OCI-LY3 (cell line): ENCODE measurements at regions not wholly inside any gene's neighbourhood (a gene's known extent, or its start where the extent isn't known, plus 50 kb on each side); places are given as distances from the start of the nearest gene placed in this dataset.

ENCODE experiments used
- CTCF ChIP-seq: fragments of 200-600, 300-600 bp; sonication (generic); IDR thresholded peaks from 2 replicates; pipeline ENCODE4 v1.5.1; 2014; ENCODE audit warnings: antibody characterized with exemption, low read length, low read depth
- EZH2phosphoT487 ChIP-seq: fragments of 200-600 bp; shearing (Covaris generic); IDR thresholded peaks from 2 replicates; pipeline ENCODE4 v1.6.1; 2018; ENCODE audit warnings: antibody characterized with exemption, mixed run types, low read depth

GRCh38 chr3:29194139-29194538 is 86.7 kb upstream of the RBMS3 start:
- no peak for TF ChIP-seq CTCF
- TF ChIP-seq EZH2phosphoT487, result no peak
